ENCODE measurements at regions not wholly inside any gene's neighbourhood (a gene's known extent, or its start where the extent isn't known, plus 50 kb on each side); places are given as distances from the start of the nearest gene placed in this dataset.

GRCh38 chr11:76267556-76267955 lies 61.3 kb upstream of the WNT11 start:
- H3K56ac ChIP-seq (ENCODE audit: insufficient read length, low read depth, low read length) = no peak overlapping the region
- no peak overlapping the region for H4K8ac ChIP-seq (replicated peaks; ENCODE audit: insufficient read length, low read depth, low read length)
- H3K4me2 ChIP-seq (ENCODE audit: insufficient read depth, insufficient read length, low read length) = no peak overlapping the region
- H3K79me2 ChIP-seq (ENCODE audit: insufficient read depth, low read length) = no peaks in the 10 kb centered on the region
- H3K9me3 ChIP-seq (ENCODE audit: control insufficient read depth, low read depth, low read length) = no peaks in the 10 kb centered on the region
- no peak for TF ChIP-seq CTCF (conservative IDR thresholded peaks at IDR 0.05)
- H3K9ac ChIP-seq (ENCODE audit: extremely low read depth, insufficient read length, low read length) = no peak overlapping the region
- H2BK15ac ChIP-seq (ENCODE audit: low read depth, low read length) = no peak overlapping the region
- Mint-ChIP-seq H3K27ac (no peak overlapping the region), H3K36me3 (ENCODE audit: insufficient read depth in 1 of 3, low read depth in 3 of 3) (no peaks in the 10 kb centered on the region), H3K4me1 (no peaks in the 10 kb centered on the region), H3K4me3 (no peak overlapping the region), H3K27me3 (ENCODE audit: low read depth) (peaks cover 7% of the 10 kb centered on the region), H3K9me3 (no peaks in the 10 kb centered on the region)
- H4K91ac ChIP-seq (ENCODE audit: insufficient read length, low read depth, low read length) = no peak overlapping the region
- H2AK5ac ChIP-seq (ENCODE audit: insufficient read length, low read length) = no peak overlapping the region
- no peak overlapping the region for H4K5ac ChIP-seq (ENCODE audit: insufficient read length, low read depth, low read length)
- no peak overlapping the region for H3K23ac ChIP-seq (ENCODE audit: insufficient read length, low read depth, low read length)
- H3K27ac ChIP-seq (ENCODE audit: insufficient read length, low read depth, low read length) = no peak overlapping the region
- no peak overlapping the region for H3K18ac ChIP-seq (ENCODE audit: insufficient read length, low read depth, low read length)
- no peaks in the 10 kb centered on the region for H3K23me2 ChIP-seq (ENCODE audit: insufficient read length, low read depth, low read length, poor library complexity, severe bottlenecking)
- no peaks in the 10 kb centered on the region for H3K27me3 ChIP-seq (ENCODE audit: insufficient read depth, low read length)
- no peak overlapping the region for H3K4ac ChIP-seq (ENCODE audit: low read depth, low read length)
- H2BK5ac ChIP-seq (ENCODE audit: insufficient read length, low read length) = no peak overlapping the region
- no peaks in the 10 kb centered on the region for H3K4me1 ChIP-seq (ENCODE audit: insufficient read depth, low read length)
- no peak for DNase-seq
- no peak overlapping the region for H3K14ac ChIP-seq (ENCODE audit: insufficient read depth, low read length)
- H4K20me1 ChIP-seq (ENCODE audit: control insufficient read depth, insufficient read depth, insufficient read length) = no peaks in the 10 kb centered on the region
- no peak overlapping the region for H2BK12ac ChIP-seq (ENCODE audit: insufficient read length, low read depth, low read length)
- H2AFZ ChIP-seq (ENCODE audit: low read length) = no peak overlapping the region
- no peak overlapping the region for H2BK20ac ChIP-seq (ENCODE audit: low read depth, low read length, poor library complexity, severe bottlenecking)
- H3K79me1 ChIP-seq (ENCODE audit: insufficient read depth, low read depth, low read length, poor library complexity, severe bottlenecking) = no peaks in the 10 kb centered on the region
- H3T11ph ChIP-seq (ENCODE audit: low read length) = no peak overlapping the region
- H2BK120ac ChIP-seq (ENCODE audit: low read depth, low read length, poor library complexity, severe bottlenecking) = no peak overlapping the region
- no CpG with 5 or more reads among the region's 6 CpGs for WGBS (ENCODE audit: extremely low coverage, insufficient read length, low lambda C conversion rate)

All from H9 (cell line).